ENCODE measurements at regions not wholly inside any gene's neighbourhood (a gene's known extent, or its start where the extent isn't known, plus 50 kb on each side); places are given as distances from the start of the nearest gene placed in this dataset.

GRCh38 chr10:28157379-28157778, 145.5 kb downstream of the MPP7 start:
- no peak for TF ChIP-seq CTCF (IDR thresholded peaks at IDR 0.05; ENCODE audit: insufficient read depth, low read length, missing control alignments)
- H3K4me3 ChIP-seq (ENCODE audit: low read depth, low read length): no peak overlapping the region
- CTCF ChIA-PET: interaction anchor here (0.6 kb wide), 1 partner anchor 781 kb away, joined by 3 read pairs; no protein-coding TSS in a partner anchor
- DNase-seq (ENCODE audit: low read depth, low spot score): no peak
- POLR2A ChIA-PET: no interaction called here

GRCh38 chr10:28155726-28156125, 147.1 kb downstream of the MPP7 start:
- ChIA-PET POLR2A (no interaction called here), CTCF (interaction anchor here (1.1 kb wide), 1 partner anchor 372 kb away, joined by 3 read pairs; no protein-coding TSS in a partner anchor)
- no peak for TF ChIP-seq CTCF (IDR thresholded peaks at IDR 0.05; ENCODE audit: insufficient read depth, low read length, missing control alignments)
- DNase-seq (ENCODE audit: low read depth, low spot score): no peak
- H3K4me3 ChIP-seq (ENCODE audit: low read depth, low read length): no peak overlapping the region

- TF ChIP-seq CTCF (IDR thresholded peaks at IDR 0.05; ENCODE audit: insufficient read depth, low read length, missing control alignments): no peak
- CTCF ChIA-PET: no interaction called here
- POLR2A ChIA-PET: no interaction called here
- H3K4me3 ChIP-seq (ENCODE audit: low read depth, low read length): no peak overlapping the region
- no peak for DNase-seq (ENCODE audit: low read depth, low spot score)
Measured at GRCh38 chr10:28151636-28152035, 151.2 kb downstream of the MPP7 start.

- H3K4me3 ChIP-seq (ENCODE audit: low read depth, low read length): no peak overlapping the region
- ChIA-PET CTCF (no interaction called here), POLR2A (interaction anchor here (0.5 kb wide), 1 partner anchor 182 kb away, joined by 3 read pairs; no protein-coding TSS in a partner anchor)
- no peak for TF ChIP-seq CTCF (IDR thresholded peaks at IDR 0.05; ENCODE audit: insufficient read depth, low read length, missing control alignments)
- no peak for DNase-seq (ENCODE audit: low read depth, low spot score)
Measured at GRCh38 chr10:28149746-28150145, 150.9 kb upstream of the ODAD2 start.

GRCh38 chr10:28147706-28148105, 148.8 kb upstream of the ODAD2 start:
- CTCF ChIA-PET: interaction anchor here (0.7 kb wide), 1 partner anchor 87 kb away, joined by 3 read pairs; no protein-coding TSS in a partner anchor

GRCh38 chr10:28139138-28139537, 140.3 kb upstream of the ODAD2 start:
- TF ChIP-seq CTCF (IDR thresholded peaks at IDR 0.05; ENCODE audit: insufficient read depth, low read length, missing control alignments): no peak
- DNase-seq (ENCODE audit: low read depth, low spot score): no peak
- POLR2A ChIA-PET: no interaction called here
- CTCF ChIA-PET: interaction anchor here (1.5 kb wide), 1 partner anchor 397 kb away, joined by 3 read pairs; no protein-coding TSS in a partner anchor
- no peak overlapping the region for H3K4me3 ChIP-seq (ENCODE audit: low read depth, low read length)

More at GRCh38 chr10:28147706-28148105, 148.8 kb upstream of the ODAD2 start:
- TF ChIP-seq CTCF (IDR thresholded peaks at IDR 0.05; ENCODE audit: insufficient read depth, low read length, missing control alignments): no peak
- DNase-seq (ENCODE audit: low read depth, low spot score): no peak
- H3K4me3 ChIP-seq (ENCODE audit: low read depth, low read length): no peak overlapping the region
- POLR2A ChIA-PET: no interaction called here
